HepG2 (cell line): ENCODE measurements at regions not wholly inside any gene's neighbourhood (a gene's known extent, or its start where the extent isn't known, plus 50 kb on each side); places are given as distances from the start of the nearest gene placed in this dataset.

Experiments
- CTCF ChIP-seq: sonication (generic); formaldehyde crosslinking; IDR thresholded peaks from 2 replicates; pipeline ENCODE4 v1.5.0; 2020; ENCODE audit warnings: mild to moderate bottlenecking, missing genetic modification reagents, moderate library complexity
- HCFC1 ChIP-seq: fragments of 150-350 bp; IDR thresholded peaks from 2 replicates; pipeline ENCODE4 v1.6.1; 2014; ENCODE audit warnings: low read depth, low read length
- ZBTB26 ChIP-seq: IDR thresholded peaks from 2 replicates; pipeline ENCODE4 v1.6.1; 2016; ENCODE audit warnings: missing compliant biosample characterization, missing genetic modification reagents, borderline replicate concordance

DNA sequence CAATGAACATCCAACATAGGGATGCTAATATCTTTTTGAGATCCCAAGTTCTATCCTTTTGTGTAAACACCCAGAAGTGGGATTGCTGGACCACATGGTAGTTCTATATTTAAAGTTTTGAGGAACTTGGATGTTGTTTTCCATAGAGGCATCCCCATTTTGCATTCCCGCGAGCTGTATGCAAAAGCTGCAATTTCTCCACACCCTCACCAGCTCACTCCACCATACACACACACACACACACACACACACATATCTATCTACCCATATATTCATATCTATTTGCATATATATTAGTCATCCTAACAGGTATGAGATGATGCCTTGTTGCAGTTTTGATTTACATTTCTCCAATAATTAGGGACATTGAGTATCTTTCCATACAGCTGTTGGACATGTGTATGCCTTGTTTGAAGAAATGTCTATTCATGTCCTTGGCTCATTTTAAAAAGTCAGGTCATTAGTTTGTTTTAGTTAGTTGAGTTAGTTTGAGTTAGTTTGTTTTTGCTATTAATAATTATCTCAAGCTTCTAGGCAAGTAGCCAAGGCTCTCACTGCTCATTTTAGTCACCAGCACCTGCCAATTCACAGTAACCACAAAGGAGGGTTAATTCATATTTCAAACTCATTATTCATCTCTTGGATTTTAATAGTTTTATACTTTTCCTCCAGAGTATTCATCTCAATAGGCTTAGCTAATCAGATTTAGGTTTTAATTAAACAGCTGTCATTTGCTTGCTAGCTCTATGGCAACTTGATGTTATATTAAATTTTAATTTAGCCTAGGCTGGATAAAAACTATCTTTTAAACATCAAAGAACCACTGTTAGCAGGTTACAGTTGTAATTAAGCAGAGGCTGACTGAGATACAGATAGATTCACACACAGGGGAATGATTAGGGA lies 1435.9 kb upstream of the TMEM132C start:
- TF ChIP-seq ZBTB26 (no peak), CTCF (no peak), HCFC1 (no peak)
